Endothelial cell of umbilical vein (primary cell): ENCODE measurements at regions not wholly inside any gene's neighbourhood (a gene's known extent, or its start where the extent isn't known, plus 50 kb on each side); places are given as distances from the start of the nearest gene placed in this dataset.

Experiments used
- EZH2 ChIP-seq: IDR thresholded peaks from 2 replicates; pipeline ENCODE4 v1.6.1; 2012; ENCODE audit warnings: borderline replicate concordance, low read depth, mild to moderate bottlenecking, moderate library complexity, low read length, inconsistent platforms; ENCODE audit not compliant: severe bottlenecking
- GATA2 ChIP-seq: IDR thresholded peaks from 2 replicates; pipeline ENCODE4 v1.7.0; 2011; ENCODE audit warnings: low read depth, mild to moderate bottlenecking, moderate library complexity, mixed read lengths, low read length; ENCODE audit not compliant: insufficient read length, insufficient read depth
- MYC ChIP-seq: IDR thresholded peaks from one replicate; pipeline ENCODE4 v1.6.1; 2011; ENCODE audit warnings: mild to moderate bottlenecking, low read depth, low read length
- POLR2A ChIP-seq: IDR thresholded peaks from 2 replicates; pipeline ENCODE4 v1.6.1; 2012; ENCODE audit warnings: low read depth, mild to moderate bottlenecking, control low read depth, low read length
- POLR2AphosphoS5 ChIP-seq: IDR thresholded peaks from 2 replicates; pipeline ENCODE4 v1.6.1; 2012; ENCODE audit warnings: low read depth, mild to moderate bottlenecking, control low read depth, low read length, moderate library complexity; ENCODE audit not compliant: insufficient read depth
- TF ChIP-seq, protein P1 (sequence below): IDR thresholded peaks from 2 replicates; pipeline ENCODE4 v1.6.1; 2011; ENCODE audit not compliant: insufficient read depth, insufficient read length
- TF ChIP-seq, protein P2 (sequence below), 2 donors: IDR thresholded peaks; 1 replicate in 1 of 2; 2 replicates in 1 of 2; pipeline ENCODE4 v1.5.1; 2011; ENCODE audit warnings: low read length in 2 of 2, mild to moderate bottlenecking in 2 of 2, moderate library complexity in 2 of 2, control low read depth in 1 of 2, inconsistent platforms in 1 of 2, low read depth in 1 of 2; ENCODE audit not compliant: insufficient read depth in 1 of 2; ENCODE audit errors: extremely low read depth in 1 of 2

DNA sequence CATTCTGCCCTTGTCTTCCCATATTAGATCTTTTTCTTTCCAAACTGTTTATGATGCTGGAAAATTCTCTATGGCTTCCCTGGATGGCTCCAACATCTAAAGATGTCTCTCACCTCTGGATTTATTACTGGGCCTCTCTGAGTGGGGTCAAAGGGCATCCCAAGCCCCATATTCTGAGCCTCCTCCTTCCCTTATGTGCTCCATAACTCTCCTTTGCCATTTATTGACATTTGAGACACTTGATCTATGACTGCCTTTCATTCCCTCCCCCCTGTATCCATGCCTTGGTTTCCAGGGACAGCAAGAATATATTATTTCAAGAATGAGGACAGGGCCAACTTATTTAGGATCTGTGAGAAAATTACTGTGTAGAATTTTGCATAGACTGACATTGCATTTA lies 369.3 kb upstream of the ONECUT1 start:
- TF ChIP-seq, protein P1, sequence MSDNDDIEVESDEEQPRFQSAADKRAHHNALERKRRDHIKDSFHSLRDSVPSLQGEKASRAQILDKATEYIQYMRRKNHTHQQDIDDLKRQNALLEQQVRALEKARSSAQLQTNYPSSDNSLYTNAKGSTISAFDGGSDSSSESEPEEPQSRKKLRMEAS, result no peak
- TF ChIP-seq, protein P2, sequence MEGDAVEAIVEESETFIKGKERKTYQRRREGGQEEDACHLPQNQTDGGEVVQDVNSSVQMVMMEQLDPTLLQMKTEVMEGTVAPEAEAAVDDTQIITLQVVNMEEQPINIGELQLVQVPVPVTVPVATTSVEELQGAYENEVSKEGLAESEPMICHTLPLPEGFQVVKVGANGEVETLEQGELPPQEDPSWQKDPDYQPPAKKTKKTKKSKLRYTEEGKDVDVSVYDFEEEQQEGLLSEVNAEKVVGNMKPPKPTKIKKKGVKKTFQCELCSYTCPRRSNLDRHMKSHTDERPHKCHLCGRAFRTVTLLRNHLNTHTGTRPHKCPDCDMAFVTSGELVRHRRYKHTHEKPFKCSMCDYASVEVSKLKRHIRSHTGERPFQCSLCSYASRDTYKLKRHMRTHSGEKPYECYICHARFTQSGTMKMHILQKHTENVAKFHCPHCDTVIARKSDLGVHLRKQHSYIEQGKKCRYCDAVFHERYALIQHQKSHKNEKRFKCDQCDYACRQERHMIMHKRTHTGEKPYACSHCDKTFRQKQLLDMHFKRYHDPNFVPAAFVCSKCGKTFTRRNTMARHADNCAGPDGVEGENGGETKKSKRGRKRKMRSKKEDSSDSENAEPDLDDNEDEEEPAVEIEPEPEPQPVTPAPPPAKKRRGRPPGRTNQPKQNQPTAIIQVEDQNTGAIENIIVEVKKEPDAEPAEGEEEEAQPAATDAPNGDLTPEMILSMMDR (IDR thresholded peaks at IDR 0.05; ENCODE audit: extremely low read depth in 1 of 2, insufficient read depth in 1 of 2, low read depth in 1 of 2, low read length in 2 of 2), result no peak
- TF ChIP-seq EZH2, result no peak
- no peak for TF ChIP-seq POLR2A
- TF ChIP-seq GATA2, result no peak
- TF ChIP-seq MYC, result no peak
- no peak for TF ChIP-seq POLR2AphosphoS5
